ENCODE measurements at regions not wholly inside any gene's neighbourhood (a gene's known extent, or its start where the extent isn't known, plus 50 kb on each side); places are given as distances from the start of the nearest gene placed in this dataset.

DNA sequence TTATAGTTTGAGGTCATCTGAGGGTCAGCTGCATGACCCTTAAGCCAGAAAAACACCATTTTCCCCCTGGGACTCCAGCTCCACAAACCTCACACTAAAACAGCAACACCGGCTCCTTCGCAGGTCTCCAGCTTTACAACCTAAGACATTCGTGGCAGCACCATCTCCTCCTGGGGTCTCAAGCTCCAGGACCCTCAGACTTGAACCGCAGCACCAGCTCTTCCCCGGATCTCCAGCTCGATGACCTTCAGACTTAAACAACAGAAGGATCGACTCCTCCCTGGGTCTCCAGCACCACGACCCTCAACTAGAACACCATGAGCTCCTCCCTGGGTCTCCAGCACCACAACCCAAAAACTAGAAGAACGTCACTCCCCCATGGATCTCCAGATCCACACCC is 233.7 kb upstream of the CNTN6 start:
- ATAC-seq (ENCODE audit: insufficient read depth, low read depth) = no peak
- no peak overlapping the region for H3K4me3 ChIP-seq (ENCODE audit: low read depth in 1 of 2, low read length in 2 of 2)
- no peaks in the 10 kb centered on the region for H3K79me2 ChIP-seq (ENCODE audit: insufficient read depth, low read length)
- H3K9ac ChIP-seq (ENCODE audit: low read depth, low read length) = no peak overlapping the region
- TF ChIP-seq, protein P1, sequence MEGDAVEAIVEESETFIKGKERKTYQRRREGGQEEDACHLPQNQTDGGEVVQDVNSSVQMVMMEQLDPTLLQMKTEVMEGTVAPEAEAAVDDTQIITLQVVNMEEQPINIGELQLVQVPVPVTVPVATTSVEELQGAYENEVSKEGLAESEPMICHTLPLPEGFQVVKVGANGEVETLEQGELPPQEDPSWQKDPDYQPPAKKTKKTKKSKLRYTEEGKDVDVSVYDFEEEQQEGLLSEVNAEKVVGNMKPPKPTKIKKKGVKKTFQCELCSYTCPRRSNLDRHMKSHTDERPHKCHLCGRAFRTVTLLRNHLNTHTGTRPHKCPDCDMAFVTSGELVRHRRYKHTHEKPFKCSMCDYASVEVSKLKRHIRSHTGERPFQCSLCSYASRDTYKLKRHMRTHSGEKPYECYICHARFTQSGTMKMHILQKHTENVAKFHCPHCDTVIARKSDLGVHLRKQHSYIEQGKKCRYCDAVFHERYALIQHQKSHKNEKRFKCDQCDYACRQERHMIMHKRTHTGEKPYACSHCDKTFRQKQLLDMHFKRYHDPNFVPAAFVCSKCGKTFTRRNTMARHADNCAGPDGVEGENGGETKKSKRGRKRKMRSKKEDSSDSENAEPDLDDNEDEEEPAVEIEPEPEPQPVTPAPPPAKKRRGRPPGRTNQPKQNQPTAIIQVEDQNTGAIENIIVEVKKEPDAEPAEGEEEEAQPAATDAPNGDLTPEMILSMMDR (IDR thresholded peaks at IDR 0.05; ENCODE audit: borderline replicate concordance, extremely low read depth, low read length, poor library complexity, severe bottlenecking) = no peak
- no peak for TF ChIP-seq EZH2 (IDR thresholded peaks at IDR 0.05; ENCODE audit: borderline replicate concordance, low read depth, low read length, severe bottlenecking)
- no peaks in the 10 kb centered on the region for H4K20me1 ChIP-seq (ENCODE audit: insufficient read depth, low read length)
- H3K27ac ChIP-seq (ENCODE audit: low read length) = no peak overlapping the region
- H3K27me3 ChIP-seq (ENCODE audit: insufficient read depth, low read length, poor library complexity) = no peaks in the 10 kb centered on the region
- H3K4me2 ChIP-seq (ENCODE audit: insufficient read depth, low read length) = no peak overlapping the region
- H3K4me1 ChIP-seq (ENCODE audit: insufficient read depth, low read length) = peaks cover 11% of the 10 kb centered on the region
- no peak overlapping the region for H2AFZ ChIP-seq (ENCODE audit: low read depth, low read length)
- no peak for DNase-seq
- peaks cover 12% of the 10 kb centered on the region for H3K9me3 ChIP-seq (ENCODE audit: insufficient read depth, low read length, severe bottlenecking)
- no peaks in the 10 kb centered on the region for H3K36me3 ChIP-seq (ENCODE audit: insufficient read depth, low read length)

GRCh38 chr3:861721-862120 is 231.1 kb upstream of the CNTN6 start:
- H4K20me1 ChIP-seq (ENCODE audit: insufficient read depth, low read length) = no peaks in the 10 kb centered on the region
- no peaks in the 10 kb centered on the region for H3K79me2 ChIP-seq (ENCODE audit: insufficient read depth, low read length)
- no peak overlapping the region for H3K4me2 ChIP-seq (ENCODE audit: insufficient read depth, low read length)
- peaks cover 12% of the 10 kb centered on the region for H3K9me3 ChIP-seq (ENCODE audit: insufficient read depth, low read length, severe bottlenecking)
- no peaks in the 10 kb centered on the region for H3K27me3 ChIP-seq (ENCODE audit: insufficient read depth, low read length, poor library complexity)
- H3K4me1 ChIP-seq (ENCODE audit: insufficient read depth, low read length) = peaks cover 11% of the 10 kb centered on the region
- H3K9ac ChIP-seq (ENCODE audit: low read depth, low read length) = no peak overlapping the region
- H3K36me3 ChIP-seq (ENCODE audit: insufficient read depth, low read length) = no peaks in the 10 kb centered on the region
- H2AFZ ChIP-seq (ENCODE audit: low read depth, low read length) = no peak overlapping the region
- H3K27ac ChIP-seq (ENCODE audit: low read length) = no peak overlapping the region
- TF ChIP-seq, protein P1 (IDR thresholded peaks at IDR 0.05; ENCODE audit: borderline replicate concordance, extremely low read depth, low read length, poor library complexity, severe bottlenecking) = no peak
- no peak for TF ChIP-seq EZH2 (IDR thresholded peaks at IDR 0.05; ENCODE audit: borderline replicate concordance, low read depth, low read length, severe bottlenecking)
- ATAC-seq (ENCODE audit: insufficient read depth, low read depth) = no peak
- DNase-seq = no peak
- H3K4me3 ChIP-seq (ENCODE audit: low read depth in 1 of 2, low read length in 2 of 2) = no peak overlapping the region

GRCh38 chr3:869269-869668 is 223.6 kb upstream of the CNTN6 start:
- Histone ChIP-seq H3K27me3 (ENCODE audit: insufficient read depth, low read length, poor library complexity) (no peaks in the 10 kb centered on the region), H4K20me1 (ENCODE audit: insufficient read depth, low read length) (no peaks in the 10 kb centered on the region), H2AFZ (ENCODE audit: low read depth, low read length) (no peak overlapping the region), H3K4me2 (ENCODE audit: insufficient read depth, low read length) (no peak overlapping the region), H3K4me3 (ENCODE audit: low read depth in 1 of 2, low read length in 2 of 2) (no peak overlapping the region), H3K36me3 (ENCODE audit: insufficient read depth, low read length) (no peaks in the 10 kb centered on the region), H3K79me2 (ENCODE audit: insufficient read depth, low read length) (no peaks in the 10 kb centered on the region), H3K4me1 (ENCODE audit: insufficient read depth, low read length) (peaks cover 9% of the 10 kb centered on the region; the same call in 1 of the 2 replicates), H3K9me3 (ENCODE audit: insufficient read depth, low read length, severe bottlenecking) (no peaks in the 10 kb centered on the region), H3K9ac (ENCODE audit: low read depth, low read length) (no peak overlapping the region), H3K27ac (ENCODE audit: low read length) (no peak overlapping the region)
- ATAC-seq (ENCODE audit: insufficient read depth, low read depth) = no peak
- TF ChIP-seq, protein P1 (IDR thresholded peaks at IDR 0.05; ENCODE audit: borderline replicate concordance, extremely low read depth, low read length, poor library complexity, severe bottlenecking) = no peak
- no peak for TF ChIP-seq EZH2 (IDR thresholded peaks at IDR 0.05; ENCODE audit: borderline replicate concordance, low read depth, low read length, severe bottlenecking)
- DNase-seq = no peak

GRCh38 chr3:869734-870133 is 223.1 kb upstream of the CNTN6 start:
- Histone ChIP-seq H3K27ac (ENCODE audit: low read length) (no peak overlapping the region), H3K4me2 (ENCODE audit: insufficient read depth, low read length) (no peak overlapping the region), H3K4me1 (ENCODE audit: insufficient read depth, low read length) (peaks cover 9% of the 10 kb centered on the region; the same call in 1 of the 2 replicates), H3K9me3 (ENCODE audit: insufficient read depth, low read length, severe bottlenecking) (no peaks in the 10 kb centered on the region), H3K79me2 (ENCODE audit: insufficient read depth, low read length) (no peaks in the 10 kb centered on the region), H3K36me3 (ENCODE audit: insufficient read depth, low read length) (no peaks in the 10 kb centered on the region), H3K4me3 (ENCODE audit: low read depth in 1 of 2, low read length in 2 of 2) (no peak overlapping the region), H3K27me3 (ENCODE audit: insufficient read depth, low read length, poor library complexity) (no peaks in the 10 kb centered on the region), H2AFZ (ENCODE audit: low read depth, low read length) (no peak overlapping the region), H4K20me1 (ENCODE audit: insufficient read depth, low read length) (no peaks in the 10 kb centered on the region), H3K9ac (ENCODE audit: low read depth, low read length) (no peak overlapping the region)
- TF ChIP-seq, protein P1 (IDR thresholded peaks at IDR 0.05; ENCODE audit: borderline replicate concordance, extremely low read depth, low read length, poor library complexity, severe bottlenecking) = no peak
- TF ChIP-seq EZH2 (IDR thresholded peaks at IDR 0.05; ENCODE audit: borderline replicate concordance, low read depth, low read length, severe bottlenecking) = no peak
- DNase-seq (no peak), ATAC-seq (ENCODE audit: insufficient read depth, low read depth) (no peak)
